Neural cell (in vitro differentiated cells): ENCODE measurements at regions not wholly inside any gene's neighbourhood (a gene's known extent, or its start where the extent isn't known, plus 50 kb on each side); places are given as distances from the start of the nearest gene placed in this dataset.

Experiments used
- CTCF ChIP-seq: fragments of 450-650 bp; IDR thresholded peaks from 2 replicates; pipeline ENCODE4 v1.5.1; 2014; ENCODE audit warnings: antibody characterized with exemption, mild to moderate bottlenecking, moderate library complexity; ENCODE audit not compliant: poor library complexity, severe bottlenecking
- EZH2 ChIP-seq: fragments of 200-600, 300-800 bp; shearing (Covaris generic), sonication (generic); IDR thresholded peaks from 2 replicates; pipeline ENCODE4 v1.6.1; 2014; ENCODE audit warnings: antibody characterized with exemption, low read length, borderline replicate concordance, mild to moderate bottlenecking; ENCODE audit not compliant: insufficient read depth, poor library complexity, severe bottlenecking

GRCh38 chr6:963456-963855, 270.5 kb upstream of the EXOC2 start:
- TF ChIP-seq CTCF (no peak), EZH2 (no peak)
